Right hindlimb (tissue), 1 donor: ENCODE measurements at regions not wholly inside any gene's neighbourhood (a gene's known extent, or its start where the extent isn't known, plus 50 kb on each side); places are given as distances from the start of the nearest gene placed in this dataset.

Experiments
- DNase-seq: peaks from one replicate; pipeline ENCODE4 v3.0.0-alpha.2; 2018

- DNase-seq = no peak
Measured at GRCh38 chr2:219692521-219692920, 65.1 kb downstream of the SLC4A3 start.

DNA sequence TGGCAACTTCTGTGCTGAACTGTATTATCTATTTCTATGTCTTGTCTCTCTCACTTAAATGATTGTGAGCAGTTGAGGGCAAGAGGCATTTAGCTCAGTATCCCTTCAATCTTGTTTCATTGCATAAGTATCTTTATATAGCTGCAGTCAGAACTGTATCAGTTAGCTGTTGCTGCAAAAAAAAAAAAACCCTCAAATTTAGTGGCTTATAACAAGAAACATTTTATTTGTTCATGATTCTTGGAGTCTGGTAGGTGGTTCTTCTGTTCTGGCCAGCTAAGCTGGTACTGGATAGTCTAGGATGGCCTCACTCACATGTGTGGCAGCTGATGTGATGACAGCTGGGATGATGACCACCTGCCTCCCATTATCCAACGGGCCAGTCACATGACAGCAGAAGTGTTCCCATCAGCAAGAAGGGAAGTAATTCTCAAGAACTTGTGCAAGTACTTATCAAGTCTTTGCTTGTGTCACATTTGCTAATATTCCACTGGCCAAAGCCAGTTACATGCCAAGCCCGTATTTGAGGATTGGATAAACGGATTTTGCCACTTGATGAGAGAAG, 67.8 kb downstream of the SLC4A3 start:
- DNase-seq = no peak

DNA sequence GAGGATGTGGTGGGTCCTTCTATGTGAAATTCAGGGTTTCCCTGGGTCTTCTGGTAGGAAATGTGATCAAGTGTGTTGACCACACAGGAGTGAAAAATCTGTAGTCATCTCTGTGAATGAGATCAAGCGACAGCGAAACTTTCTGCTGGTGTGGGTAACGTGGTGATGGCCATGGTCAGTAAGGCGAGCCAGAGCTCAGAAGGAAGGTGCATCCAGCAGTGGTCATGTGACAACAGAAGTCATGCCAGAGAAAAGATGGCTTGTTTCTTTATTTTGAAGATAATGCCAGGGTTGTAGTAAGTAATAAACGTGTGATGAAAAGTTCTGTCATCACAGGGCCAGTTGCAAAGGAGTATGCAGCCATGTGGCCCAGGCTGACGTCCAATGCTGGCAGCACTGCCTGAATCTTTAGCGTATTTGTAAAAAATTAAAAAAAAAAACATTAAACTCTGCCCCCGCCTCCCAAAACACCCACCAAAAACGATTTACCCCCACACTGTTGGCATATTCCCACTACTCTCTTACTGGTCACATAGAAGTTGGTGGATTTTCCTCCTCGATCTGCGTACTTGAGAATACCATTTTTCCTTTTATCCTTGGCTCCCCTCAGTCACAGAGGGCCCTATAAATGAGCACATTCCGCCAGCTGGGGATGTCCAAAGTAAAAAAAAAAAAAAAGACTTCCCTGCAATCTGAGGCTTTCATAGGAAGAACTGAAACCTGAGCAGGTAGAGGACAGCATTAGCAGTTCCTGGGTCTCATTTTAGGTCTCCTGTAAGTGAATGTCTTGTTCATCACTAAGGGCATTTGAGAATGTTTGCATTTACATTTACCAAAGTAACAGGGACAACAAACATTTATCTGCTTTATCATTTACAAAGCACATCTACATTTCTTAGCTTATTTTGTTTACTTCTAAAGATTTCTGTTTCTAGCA, 70.6 kb downstream of the SLC4A3 start:
- no peak for DNase-seq

- DNase-seq = no peak
Measured at GRCh38 chr2:219698748-219699439, 71.5 kb downstream of the SLC4A3 start.

GRCh38 chr2:219699440-219699821, 72.0 kb downstream of the SLC4A3 start:
- no peak for DNase-seq

GRCh38 chr2:219701847-219702634, 74.6 kb downstream of the SLC4A3 start:
- DNase-seq = peak; percentile 49

DNA sequence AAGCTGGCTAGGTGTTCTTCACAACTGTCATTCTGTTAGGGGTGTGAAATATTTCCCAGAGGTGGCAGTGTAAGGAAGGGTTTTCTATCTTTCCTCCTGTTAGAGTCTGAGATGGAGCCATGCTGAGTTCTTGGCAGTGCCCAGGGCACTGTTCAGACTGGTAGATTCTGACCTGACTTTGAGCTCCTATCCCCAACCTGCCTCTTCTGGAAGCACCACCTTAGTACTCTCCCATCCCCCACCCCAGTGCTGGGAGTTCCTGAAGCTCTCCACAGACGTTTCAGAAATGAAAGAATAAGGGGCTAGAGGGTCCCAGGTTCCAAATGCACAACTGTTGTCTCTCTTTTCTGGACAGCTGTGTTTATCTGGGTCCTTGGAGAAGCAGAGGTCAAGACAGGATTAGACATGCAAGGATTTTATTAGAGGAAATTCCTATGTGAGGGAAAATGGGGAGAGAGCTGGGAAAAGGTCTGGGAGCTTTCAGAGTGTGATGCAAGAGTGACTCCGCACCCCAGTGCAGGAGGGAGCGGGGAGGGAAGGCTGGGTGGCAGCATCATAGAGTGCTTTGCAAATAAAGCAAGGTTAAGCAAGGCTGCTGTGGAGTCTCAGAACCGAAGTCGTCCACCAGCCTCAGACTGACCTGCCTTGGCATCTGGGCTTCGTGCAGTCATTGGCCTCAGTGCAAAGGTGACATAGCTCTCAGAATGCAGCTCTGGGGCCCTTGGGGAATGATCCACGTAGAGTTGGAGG, 75.5 kb downstream of the SLC4A3 start:
- no peak for DNase-seq

- DNase-seq = no peak
Measured at GRCh38 chr2:219704878-219705277, 77.4 kb downstream of the SLC4A3 start.

- DNase-seq = no peak
Measured at GRCh38 chr2:219706823-219707281, 79.4 kb downstream of the SLC4A3 start.

DNA sequence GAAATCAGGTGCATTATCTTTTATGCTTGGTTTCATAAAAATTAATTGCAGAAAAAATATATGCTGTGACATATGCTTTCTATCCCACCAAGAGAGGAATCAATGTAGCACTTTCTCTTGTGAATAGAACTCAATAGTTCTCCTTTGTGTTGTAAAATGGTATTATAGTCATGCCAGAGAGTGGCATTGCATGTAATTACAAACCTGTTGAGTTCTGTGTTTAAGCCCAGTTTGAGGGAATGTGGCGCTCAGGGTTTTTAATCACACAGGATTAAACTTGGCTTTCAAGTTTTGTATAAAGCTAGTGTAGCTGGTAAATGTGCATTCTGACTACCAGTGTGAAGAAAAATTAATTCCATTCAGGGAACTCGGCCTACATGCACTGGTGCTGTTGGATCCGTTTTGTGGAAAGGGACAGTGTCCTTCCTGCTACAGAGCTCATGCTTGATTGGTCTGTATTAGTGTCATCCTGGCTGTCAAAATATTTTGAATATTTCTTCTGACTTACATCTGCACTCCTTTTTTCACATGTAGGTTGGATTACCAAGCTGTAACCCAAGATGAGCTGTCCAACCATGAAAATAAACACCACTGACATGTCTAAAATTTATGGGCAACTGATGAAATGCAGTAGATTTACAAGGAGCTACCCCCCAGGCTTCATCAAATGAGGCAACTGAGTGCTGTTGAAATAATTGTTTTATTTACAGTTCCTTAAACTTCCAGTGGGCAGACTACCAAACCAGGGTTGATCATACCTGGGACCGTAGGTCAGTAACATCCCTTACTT, 80.3 kb downstream of the SLC4A3 start:
- DNase-seq = no peak

DNA sequence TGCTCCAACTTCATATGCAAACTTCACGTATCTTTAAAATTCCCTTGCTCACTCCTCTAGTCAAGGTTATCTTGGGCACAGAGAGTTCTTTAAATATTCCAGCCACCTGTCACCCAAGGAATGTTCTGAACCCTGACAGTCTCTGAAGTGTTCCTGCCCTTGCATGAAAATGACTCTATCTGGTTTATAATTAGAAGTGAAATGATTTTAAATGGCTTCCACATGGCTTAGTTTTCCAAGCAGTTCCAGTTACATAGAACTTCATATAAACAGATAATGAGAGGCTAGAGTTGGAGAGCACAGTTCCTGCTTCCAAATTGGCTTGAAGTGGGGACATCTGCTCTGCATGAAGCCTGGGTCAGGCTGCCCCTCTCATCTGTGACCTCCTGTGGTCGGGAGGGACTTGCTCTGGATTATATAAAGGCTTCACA, 81.9 kb downstream of the SLC4A3 start:
- no peak for DNase-seq

GRCh38 chr2:219713110-219713509, 85.7 kb downstream of the SLC4A3 start:
- no peak for DNase-seq

GRCh38 chr2:219714681-219715400, 87.4 kb downstream of the SLC4A3 start:
- DNase-seq = no peak

DNA sequence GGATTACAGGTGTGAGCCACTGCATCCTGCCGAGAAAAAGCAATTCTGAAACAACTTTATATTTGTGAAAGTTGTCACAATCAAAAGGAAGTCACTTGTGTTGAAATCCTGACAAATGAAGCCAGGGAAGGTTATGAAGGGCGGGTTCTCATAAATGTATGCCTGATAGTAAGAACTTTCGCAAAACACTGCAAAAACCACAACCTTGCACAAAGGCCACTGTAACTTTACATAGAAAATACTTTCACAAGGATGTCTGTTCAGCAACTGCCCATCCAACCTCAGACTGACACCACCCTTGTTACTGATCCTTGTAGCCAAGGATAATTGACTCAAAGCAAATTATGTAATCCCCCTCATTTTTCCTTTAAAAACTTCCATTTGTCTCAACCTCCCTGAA, 90.6 kb downstream of the SLC4A3 start:
- DNase-seq = no peak

DNA sequence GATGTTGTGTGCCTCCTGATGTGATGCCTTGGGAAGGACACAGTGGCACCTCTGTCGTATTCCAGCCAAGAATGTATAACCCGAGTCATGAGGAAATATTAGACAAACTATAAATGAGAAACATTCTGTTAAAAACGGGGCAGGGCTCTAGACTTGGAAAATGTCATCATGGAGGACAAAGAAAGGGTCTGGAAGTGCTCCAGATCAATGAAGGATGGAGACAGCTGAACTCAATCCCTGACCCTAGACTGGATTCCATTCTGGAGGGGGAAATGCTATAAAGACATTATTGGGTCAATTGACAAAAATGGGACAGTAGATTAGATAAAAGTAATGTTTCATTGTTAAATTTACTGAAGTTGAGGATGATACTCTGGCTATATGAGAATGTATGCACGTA, 92.1 kb downstream of the SLC4A3 start:
- no peak for DNase-seq

DNA sequence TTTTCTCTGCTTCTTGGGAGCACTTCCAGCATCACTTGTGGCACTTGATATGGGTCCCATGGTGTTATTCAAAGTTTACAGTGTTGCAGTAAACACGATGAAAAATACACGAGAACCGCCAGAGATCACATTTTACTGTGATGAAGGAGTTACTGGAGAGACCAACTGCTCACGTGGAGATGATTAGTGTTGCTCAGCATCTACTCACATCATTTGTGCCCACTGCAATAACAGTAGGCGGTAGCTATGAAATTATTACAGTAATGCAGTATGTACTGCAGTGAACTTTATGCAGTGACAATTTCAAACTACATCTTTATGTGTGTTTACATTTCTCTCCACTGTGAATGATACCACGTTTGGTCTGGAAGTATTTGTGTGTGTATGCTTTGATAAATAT, 93.5 kb downstream of the SLC4A3 start:
- DNase-seq = no peak

DNA sequence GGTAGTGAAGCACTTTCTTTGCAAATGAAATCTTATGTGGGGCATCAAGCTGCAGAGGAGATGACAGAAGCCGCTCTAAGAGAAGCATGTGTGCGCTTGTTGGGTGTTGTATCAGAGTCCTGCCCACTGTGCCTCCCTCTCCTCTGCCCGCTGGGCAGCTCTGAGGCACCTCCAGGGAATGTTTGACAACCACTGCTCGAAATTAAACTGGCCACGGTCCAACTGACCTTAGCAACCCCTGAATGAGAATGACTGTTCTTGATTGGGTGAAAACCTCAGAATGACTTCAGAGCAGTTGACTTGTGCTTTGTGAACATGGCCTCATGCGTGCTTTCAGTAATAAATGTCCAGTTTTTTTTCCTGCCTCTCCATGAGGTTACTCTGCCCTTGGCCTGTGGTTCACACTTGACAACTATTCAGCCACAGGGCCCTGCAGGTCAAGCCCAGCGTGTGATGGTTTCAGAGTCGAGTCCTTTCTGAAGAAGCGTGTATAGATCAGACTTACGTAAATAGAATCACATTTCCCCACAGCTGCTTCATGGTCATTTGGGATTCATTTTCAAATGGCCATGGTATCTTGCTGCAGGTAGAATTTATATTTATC, 94.9 kb downstream of the SLC4A3 start:
- DNase-seq = no peak

DNA sequence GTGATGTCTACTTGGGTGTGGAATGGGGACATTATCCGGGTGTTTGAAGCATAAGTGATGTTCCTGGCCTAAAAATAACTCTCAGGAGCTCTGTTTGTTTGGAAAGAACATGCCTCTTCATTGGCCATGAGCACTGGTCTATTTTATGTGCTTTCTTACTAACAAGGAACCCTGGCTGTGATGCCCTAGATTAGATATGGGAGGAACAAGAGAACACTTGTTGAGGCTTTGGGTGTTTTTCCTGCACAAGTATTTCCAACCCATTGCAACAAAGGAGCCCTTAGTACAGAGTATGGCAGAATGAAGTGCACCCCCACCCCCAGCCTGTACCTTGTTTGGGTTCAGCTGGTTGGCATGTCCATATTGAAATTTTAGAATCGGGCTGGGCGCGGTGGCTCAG, 95.9 kb downstream of the SLC4A3 start:
- no peak for DNase-seq

GRCh38 chr2:219724628-219725027, 97.2 kb downstream of the SLC4A3 start:
- no peak for DNase-seq

GRCh38 chr2:219726916-219727315, 99.5 kb downstream of the SLC4A3 start:
- no peak for DNase-seq
